ENCODE measurements at regions not wholly inside any gene's neighbourhood (a gene's known extent, or its start where the extent isn't known, plus 50 kb on each side); places are given as distances from the start of the nearest gene placed in this dataset.

- no peaks in the 10 kb centered on the region for H3K79me2 ChIP-seq (ENCODE audit: control insufficient read depth, insufficient read depth, low read length)
- no peak overlapping the region for H3K4me2 ChIP-seq (ENCODE audit: control insufficient read depth, insufficient read depth)
- ChIA-PET SMC1A (ENCODE audit: uncharacterized antibody, unreplicated experiment) (interaction anchor here (0.7 to 4.0 kb wide), 44 partner anchors 8 to 1152 kb away, joined by 3 to 46 read pairs (median 4); no protein-coding TSS in a partner anchor), RAD21 (ENCODE audit: unreplicated experiment) (interaction anchor here (0.6 to 2.9 kb wide), 38 partner anchors 20 to 1148 kb away, joined by 3 to 59 read pairs (median 3); no protein-coding TSS in a partner anchor), CTCF (interaction anchor here (0.6 to 4.7 kb wide), 51 partner anchors 8 to 1274 kb away, joined by 3 to 67 read pairs (median 4); no protein-coding TSS in a partner anchor), POLR2A (no interaction called here)
- no peaks in the 10 kb centered on the region for H3K4me1 ChIP-seq (ENCODE audit: control insufficient read depth, insufficient read depth, low read length)
- no peak overlapping the region for H3K9ac ChIP-seq (ENCODE audit: control insufficient read depth, insufficient read depth, low read length)
- H3K36me3 ChIP-seq (ENCODE audit: control insufficient read depth in 2 of 2, insufficient read depth in 2 of 2, low read length in 1 of 2), result no peaks in the 10 kb centered on the region
- TF ChIP-seq NFIC (IDR thresholded peaks at IDR 0.05; ENCODE audit: low read depth, low read length) (no peak), BACH1 (IDR thresholded peaks at IDR 0.05; ENCODE audit: borderline replicate concordance) (no peak), RELA (IDR thresholded peaks at IDR 0.05; ENCODE audit: borderline replicate concordance, partially characterized antibody) (no peak), STAT1 (conservative IDR thresholded peaks at IDR 0.05) (no peak), ATF3 (IDR thresholded peaks at IDR 0.05; ENCODE audit: borderline replicate concordance, extremely low read depth, low read depth, low read length) (no peak), CHD2 (IDR thresholded peaks at IDR 0.05; ENCODE audit: borderline replicate concordance, low read depth, low read length) (no peak), MTA3 (IDR thresholded peaks at IDR 0.05; ENCODE audit: borderline replicate concordance, low read length) (no peak), SUZ12 (IDR thresholded peaks at IDR 0.05; ENCODE audit: unreplicated experiment) (no peak), CTCF (IDR thresholded peaks at IDR 0.05 in 2 of 3, conservative IDR thresholded peaks at IDR 0.05 in 1 of 3; ENCODE audit: control insufficient read depth in 2 of 3, extremely low read depth in 1 of 3, insufficient read depth in 1 of 3, low read depth in 3 of 3, low read length in 3 of 3) (no peak), LARP7 (IDR thresholded peaks at IDR 0.05) (no peak), TARDBP (IDR thresholded peaks at IDR 0.05; ENCODE audit: borderline replicate concordance) (no peak)
- TF ChIP-seq, protein P1, sequence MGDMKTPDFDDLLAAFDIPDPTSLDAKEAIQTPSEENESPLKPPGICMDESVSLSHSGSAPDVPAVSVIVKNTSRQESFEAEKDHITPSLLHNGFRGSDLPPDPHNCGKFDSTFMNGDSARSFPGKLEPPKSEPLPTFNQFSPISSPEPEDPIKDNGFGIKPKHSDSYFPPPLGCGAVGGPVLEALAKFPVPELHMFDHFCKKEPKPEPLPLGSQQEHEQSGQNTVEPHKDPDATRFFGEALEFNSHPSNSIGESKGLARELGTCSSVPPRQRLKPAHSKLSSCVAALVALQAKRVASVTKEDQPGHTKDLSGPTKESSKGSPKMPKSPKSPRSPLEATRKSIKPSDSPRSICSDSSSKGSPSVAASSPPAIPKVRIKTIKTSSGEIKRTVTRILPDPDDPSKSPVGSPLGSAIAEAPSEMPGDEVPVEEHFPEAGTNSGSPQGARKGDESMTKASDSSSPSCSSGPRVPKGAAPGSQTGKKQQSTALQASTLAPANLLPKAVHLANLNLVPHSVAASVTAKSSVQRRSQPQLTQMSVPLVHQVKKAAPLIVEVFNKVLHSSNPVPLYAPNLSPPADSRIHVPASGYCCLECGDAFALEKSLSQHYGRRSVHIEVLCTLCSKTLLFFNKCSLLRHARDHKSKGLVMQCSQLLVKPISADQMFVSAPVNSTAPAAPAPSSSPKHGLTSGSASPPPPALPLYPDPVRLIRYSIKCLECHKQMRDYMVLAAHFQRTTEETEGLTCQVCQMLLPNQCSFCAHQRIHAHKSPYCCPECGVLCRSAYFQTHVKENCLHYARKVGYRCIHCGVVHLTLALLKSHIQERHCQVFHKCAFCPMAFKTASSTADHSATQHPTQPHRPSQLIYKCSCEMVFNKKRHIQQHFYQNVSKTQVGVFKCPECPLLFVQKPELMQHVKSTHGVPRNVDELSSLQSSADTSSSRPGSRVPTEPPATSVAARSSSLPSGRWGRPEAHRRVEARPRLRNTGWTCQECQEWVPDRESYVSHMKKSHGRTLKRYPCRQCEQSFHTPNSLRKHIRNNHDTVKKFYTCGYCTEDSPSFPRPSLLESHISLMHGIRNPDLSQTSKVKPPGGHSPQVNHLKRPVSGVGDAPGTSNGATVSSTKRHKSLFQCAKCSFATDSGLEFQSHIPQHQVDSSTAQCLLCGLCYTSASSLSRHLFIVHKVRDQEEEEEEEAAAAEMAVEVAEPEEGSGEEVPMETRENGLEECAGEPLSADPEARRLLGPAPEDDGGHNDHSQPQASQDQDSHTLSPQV (IDR thresholded peaks at IDR 0.05), result no peak
- TF ChIP-seq, protein P2, sequence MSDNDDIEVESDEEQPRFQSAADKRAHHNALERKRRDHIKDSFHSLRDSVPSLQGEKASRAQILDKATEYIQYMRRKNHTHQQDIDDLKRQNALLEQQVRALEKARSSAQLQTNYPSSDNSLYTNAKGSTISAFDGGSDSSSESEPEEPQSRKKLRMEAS (IDR thresholded peaks at IDR 0.05; ENCODE audit: low read depth, low read length), result no peak
- H3K27me3 ChIP-seq (replicated peaks in 1 of 2; ENCODE audit: control insufficient read depth in 2 of 2, insufficient read depth in 2 of 2, low read length in 1 of 2), result no peaks in the 10 kb centered on the region
- BruUV-seq (replicated peaks), result no TSS peak
- H3K4me3 ChIP-seq, result no peak overlapping the region
- DNase-seq (ENCODE audit: low read depth, low spot score) (no peak), ATAC-seq (no peak), FAIRE-seq (no peak)
- intact Hi-C loops (cut with micrococcal nuclease; ENCODE audit: unreplicated experiment) (loop anchor here (1.0 to 10.0 kb wide), 4 partner anchors 158 to 672 kb away; partner anchors contain the start of gene RNF133), in situ Hi-C loops (cut with MboI) (no loop called here)
- H3K27ac ChIP-seq (ENCODE audit: control insufficient read depth, insufficient read depth), result no peak overlapping the region
- 31% methylated on average over 4 of the region's 4 CpGs for whole genome bisulfite sequencing (ENCODE audit: insufficient coverage, insufficient replicate concordance, low lambda C conversion rate, missing lambda C conversion rate)
- no peak overlapping the region for H2AFZ ChIP-seq (ENCODE audit: control insufficient read depth, low read depth, low read length)
- H3K9me3 ChIP-seq (replicated peaks; ENCODE audit: control insufficient read depth, insufficient read depth, low read length), result no peaks in the 10 kb centered on the region
- H4K20me1 ChIP-seq (ENCODE audit: control insufficient read depth, insufficient read depth), result no peaks in the 10 kb centered on the region
Measured at GRCh38 chr7:123367031-123367430, 167.3 kb upstream of the SLC13A1 start.
